HG02571 (cell line): ENCODE measurements at regions not wholly inside any gene's neighbourhood (a gene's known extent, or its start where the extent isn't known, plus 50 kb on each side); places are given as distances from the start of the nearest gene placed in this dataset.
"Not testable (repeated sequence)": the region's sequence is repeated elsewhere in the genome, so short reads cannot be mapped to it uniquely, and the experiment has no call there.

Experiments used
- ATAC-seq: cut with Tn5 transposase; IDR thresholded peaks from one replicate; pipeline ENCODE4 v1.9.1; 2021; ENCODE audit warnings: mild to moderate bottlenecking, moderate library complexity; ENCODE audit not compliant: unreplicated experiment

- ATAC-seq, result no peak
Observed at GRCh38 chr2:84373391-84373790, 85.7 kb downstream of the SUCLG1 start.

GRCh38 chr2:84362541-84362940, 96.5 kb downstream of the SUCLG1 start:
- no peak for ATAC-seq

- ATAC-seq, result no peak
Observed at GRCh38 chr2:84338069-84338468, 121.0 kb downstream of the SUCLG1 start.

- no peak for ATAC-seq
Observed at GRCh38 chr2:84327645-84328249, 131.3 kb downstream of the SUCLG1 start.

- ATAC-seq, result no peak
Observed at GRCh38 chr2:84326831-84327432, 132.1 kb downstream of the SUCLG1 start.

GRCh38 chr2:84323890-84324289, 135.2 kb downstream of the SUCLG1 start:
- ATAC-seq, result no peak

GRCh38 chr2:84320940-84321339, 138.1 kb downstream of the SUCLG1 start:
- ATAC-seq, result no peak

- no peak for ATAC-seq
Observed at GRCh38 chr2:84319581-84319980, 139.5 kb downstream of the SUCLG1 start.

GRCh38 chr2:84317135-84317534, 141.9 kb downstream of the SUCLG1 start:
- no peak for ATAC-seq

GRCh38 chr2:84314901-84315330, 144.2 kb downstream of the SUCLG1 start:
- ATAC-seq, result peak; percentile 98

- no peak for ATAC-seq
Observed at GRCh38 chr2:84314250-84314649, 144.8 kb downstream of the SUCLG1 start.

GRCh38 chr2:84309281-84309680, 149.8 kb downstream of the SUCLG1 start:
- ATAC-seq, result no peak

GRCh38 chr2:84306361-84306760, 152.7 kb downstream of the SUCLG1 start:
- ATAC-seq, result no peak

GRCh38 chr2:84302513-84303412, 156.3 kb downstream of the SUCLG1 start:
- peak; percentile 94 for ATAC-seq

GRCh38 chr2:84301717-84302116, 157.4 kb downstream of the SUCLG1 start:
- ATAC-seq, result no peak

- no peak for ATAC-seq
Observed at GRCh38 chr2:84300696-84301029, 158.4 kb downstream of the SUCLG1 start.

- not testable (repeated sequence) for ATAC-seq
Observed at GRCh38 chr2:84300001-84300695, 158.9 kb downstream of the SUCLG1 start.

GRCh38 chr2:84299211-84299775, 159.8 kb downstream of the SUCLG1 start:
- ATAC-seq, result no peak

GRCh38 chr2:84297155-84297554, 161.9 kb downstream of the SUCLG1 start:
- ATAC-seq, result no peak

GRCh38 chr2:84293791-84294380, 165.2 kb downstream of the SUCLG1 start:
- ATAC-seq, result no peak

- no peak for ATAC-seq
Observed at GRCh38 chr2:84292545-84292944, 166.5 kb downstream of the SUCLG1 start.
